ENCODE measurements at regions not wholly inside any gene's neighbourhood (a gene's known extent, or its start where the extent isn't known, plus 50 kb on each side); places are given as distances from the start of the nearest gene placed in this dataset.
"Not testable (repeated sequence)": the region's sequence is repeated elsewhere in the genome, so short reads cannot be mapped to it uniquely, and the experiment has no call there.

DNA sequence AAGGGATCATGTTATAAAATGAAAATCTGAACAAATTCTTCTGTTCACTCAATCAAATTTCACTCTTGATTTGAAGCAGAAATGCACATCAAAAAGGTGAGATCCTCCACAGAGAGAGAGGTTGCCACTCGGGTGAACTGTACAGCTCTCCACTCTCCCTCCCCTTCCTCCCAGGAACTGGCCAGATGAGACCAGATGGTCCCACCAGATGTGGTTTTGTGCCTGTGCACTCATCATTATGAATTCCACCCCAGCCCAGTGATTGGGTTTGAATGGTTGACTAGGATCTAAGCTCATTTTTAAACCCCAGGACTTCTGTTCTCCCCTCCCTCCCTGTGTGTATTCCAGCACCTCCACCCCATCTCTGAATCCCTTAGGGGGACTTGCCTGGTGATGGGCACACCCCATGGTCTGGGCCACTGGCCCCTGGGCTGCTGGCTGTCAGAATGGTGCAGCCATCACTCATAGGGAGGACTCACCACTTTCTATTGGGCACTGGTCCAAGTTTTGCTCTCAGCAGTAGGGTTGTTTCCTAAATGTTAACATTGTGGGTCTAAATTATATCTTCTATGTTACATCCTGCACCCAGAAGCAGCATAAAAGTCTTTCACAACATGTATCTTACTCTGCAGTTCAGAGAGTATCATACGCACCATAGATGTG is 393.1 kb downstream of the TNS3 start:
- peak; percentile 55 for DNase-seq

DNA sequence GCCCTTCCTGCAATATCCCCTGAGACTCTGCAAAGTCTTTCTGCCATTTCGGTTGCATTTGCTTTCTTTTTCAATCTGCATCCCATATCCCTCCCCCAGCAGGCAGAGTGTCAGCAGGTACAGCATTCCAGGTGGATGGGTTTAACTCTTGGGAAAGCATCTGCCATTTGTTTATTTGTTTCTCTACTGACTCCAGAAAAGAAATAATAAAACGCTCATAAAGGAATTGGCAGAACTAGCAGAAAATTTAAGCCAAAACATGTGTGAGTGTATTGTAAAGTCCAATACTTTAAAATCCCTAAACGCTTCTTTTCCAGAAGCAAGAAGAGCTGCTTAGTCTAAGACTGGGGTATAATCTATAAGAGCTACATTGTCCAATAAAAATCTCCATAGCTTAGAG is 393.8 kb downstream of the TNS3 start:
- DNase-seq = no peak

DNA sequence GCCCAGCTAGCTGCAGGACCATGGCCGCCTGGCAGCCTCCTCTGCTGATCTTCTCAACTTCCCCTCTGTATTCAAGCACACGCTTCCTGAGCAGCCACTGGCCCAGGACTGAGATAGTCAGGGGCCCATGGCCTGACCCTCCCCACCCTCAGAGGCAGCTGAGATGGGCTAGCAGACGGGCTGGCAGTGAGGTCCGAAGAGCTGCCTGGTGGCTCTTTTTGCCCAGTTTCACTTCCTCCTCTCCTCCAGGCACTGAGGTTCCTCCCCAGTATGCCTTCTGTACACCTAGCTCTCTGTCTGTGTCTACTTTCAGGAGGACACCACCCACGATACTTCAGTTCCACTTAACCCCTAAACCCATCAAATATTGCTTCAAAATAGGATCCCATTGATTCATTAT is 395.6 kb downstream of the TNS3 start:
- DNase-seq = no peak

DNA sequence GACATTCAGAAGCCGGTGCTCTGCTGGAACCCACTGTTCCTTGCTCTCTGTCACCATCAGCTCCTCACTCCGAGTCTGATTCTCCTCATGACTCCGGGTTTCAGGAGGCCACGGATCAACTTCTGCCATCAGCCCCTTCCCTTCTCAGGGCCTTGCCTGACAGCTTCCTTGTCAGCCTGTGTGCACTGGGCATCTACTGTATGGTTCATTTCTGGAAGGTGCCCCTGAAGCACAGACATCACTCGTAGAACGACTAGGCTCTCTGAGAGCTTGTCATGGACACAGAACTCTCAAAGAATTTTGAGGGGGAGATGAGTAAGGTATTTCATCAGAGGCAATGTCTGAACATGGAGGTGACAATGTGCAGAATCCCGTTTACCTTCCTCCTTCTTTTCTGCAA is 396.1 kb downstream of the TNS3 start:
- no peak for DNase-seq

DNA sequence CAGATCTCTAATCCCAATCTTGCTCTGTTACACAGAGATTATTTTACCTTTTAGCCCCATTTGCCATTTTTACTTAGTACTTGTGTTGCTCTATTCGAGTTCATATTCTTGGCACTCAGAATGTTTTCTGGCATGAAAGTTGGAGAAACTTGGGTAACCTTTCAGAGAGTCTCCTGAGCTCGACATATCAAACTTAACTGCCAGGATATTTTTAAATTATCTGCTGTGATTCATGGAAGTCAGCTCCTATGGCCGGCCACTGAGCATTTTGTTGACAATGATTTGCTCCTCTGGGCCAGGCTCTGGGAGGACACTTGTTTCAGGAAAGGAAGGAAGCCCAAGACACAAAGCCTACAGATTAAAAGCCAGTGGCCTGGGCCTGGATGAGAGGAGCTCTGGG is 396.7 kb downstream of the TNS3 start:
- DNase-seq = no peak

DNA sequence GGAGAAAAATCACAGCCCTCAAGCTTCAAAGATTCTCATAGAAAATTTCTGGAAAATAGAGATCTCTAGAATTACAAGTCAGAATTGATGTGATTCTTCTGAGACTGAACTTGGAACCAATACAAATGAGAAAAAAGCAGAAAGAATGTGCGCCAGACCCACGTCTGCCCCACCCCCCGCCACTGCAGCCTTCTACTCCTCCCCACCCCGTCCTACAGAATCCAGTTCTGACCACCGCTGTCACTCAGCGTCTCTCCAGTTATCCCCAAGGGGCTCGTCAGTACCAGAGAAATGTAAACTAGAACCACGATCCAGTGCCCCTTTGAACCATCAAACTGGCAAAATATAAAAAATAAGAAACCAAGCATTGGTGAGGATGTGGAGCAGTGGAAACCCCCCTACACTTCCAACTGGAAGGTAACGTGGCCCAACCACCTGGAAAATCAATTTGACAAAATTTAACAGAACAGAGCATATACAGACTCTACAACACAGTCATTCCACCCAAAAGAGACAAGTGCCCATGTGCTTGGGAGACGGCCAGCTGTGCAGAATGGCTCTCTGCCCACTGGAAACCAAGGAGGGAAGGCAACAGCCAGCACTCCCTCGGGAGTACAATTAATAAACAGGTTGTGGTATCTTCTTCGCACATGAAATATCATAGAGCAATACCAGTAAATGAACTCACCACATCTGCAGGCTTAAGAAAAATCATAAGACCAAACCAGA is 397.9 kb downstream of the TNS3 start:
- peak; percentile 15 for DNase-seq

DNA sequence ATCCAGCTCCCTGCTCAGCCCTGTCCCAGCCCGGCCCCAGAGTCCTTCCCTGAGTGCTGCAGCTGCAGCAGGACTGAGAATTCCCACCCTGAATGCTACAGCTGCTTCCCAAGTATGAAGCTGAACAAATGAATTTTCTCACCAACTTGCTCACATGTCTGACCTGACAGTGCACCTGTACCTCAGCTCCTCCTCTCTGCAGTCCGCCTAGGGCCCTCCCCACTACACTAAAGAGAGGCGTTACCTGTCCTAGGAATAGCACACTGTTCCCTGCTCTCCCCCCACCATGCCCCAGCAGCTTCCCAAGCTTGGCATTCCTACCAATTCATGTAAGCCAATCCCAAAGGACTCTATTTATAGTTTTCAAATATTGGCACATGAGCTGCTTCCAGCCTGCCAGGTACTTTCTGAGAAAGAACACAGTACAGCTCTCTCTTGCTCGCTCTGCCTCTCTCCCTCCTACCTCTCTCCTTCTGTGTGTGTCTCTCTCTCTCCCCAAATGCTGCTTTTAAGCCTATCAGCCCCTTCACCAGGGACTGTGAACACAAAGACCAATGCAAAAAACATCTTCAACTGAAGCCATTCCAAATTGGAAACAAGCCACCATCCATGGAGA is 400.1 kb downstream of the TNS3 start:
- no peak for DNase-seq

DNA sequence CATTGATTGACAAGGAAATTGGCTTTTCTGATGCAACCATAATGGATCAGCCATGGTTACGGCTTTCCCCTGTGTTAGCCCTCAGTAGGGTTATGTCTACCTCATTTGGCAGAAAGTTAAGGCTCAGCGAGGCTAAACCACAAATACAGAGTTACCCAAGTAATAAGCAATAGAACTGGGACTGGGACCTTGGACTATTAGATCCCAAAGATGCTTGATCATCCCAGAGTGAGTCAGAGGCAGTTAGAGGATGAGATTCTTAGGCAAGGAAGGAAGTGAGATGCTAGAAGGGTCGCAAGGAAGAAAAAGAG is 401.4 kb downstream of the TNS3 start:
- DNase-seq = no peak

DNA sequence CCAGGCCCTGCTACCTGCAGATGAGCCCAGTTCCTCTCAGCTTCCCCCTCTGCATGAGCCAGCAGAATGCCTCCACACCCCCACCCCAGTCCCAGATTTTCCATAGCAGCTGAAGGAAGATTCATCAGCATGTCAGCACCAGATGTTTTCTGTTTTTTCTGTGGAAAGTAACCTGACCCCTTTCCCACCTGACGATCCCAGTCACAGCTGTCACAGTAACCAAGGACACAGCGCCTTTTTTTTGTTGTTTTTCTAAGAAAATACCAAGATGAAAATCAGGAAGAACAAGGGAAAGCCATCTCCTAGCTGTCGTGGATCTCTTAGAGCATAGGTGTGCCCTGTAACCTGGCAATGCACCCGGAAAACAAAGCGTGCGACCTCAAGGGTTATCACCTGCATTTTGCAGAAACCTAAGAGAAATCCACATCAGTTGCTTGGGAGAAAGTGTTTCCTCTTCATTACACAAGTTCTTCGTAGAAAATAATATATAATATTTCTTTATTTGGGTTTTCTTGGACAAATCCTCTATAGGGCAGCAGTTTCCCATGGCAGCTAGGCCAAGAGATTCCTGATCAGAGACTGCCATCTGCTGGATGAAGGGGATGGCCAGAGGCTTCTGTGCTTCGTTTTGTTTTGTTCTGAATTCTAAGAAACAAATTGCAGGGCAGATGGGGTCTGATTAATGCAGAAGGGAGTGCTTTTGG is 401.9 kb downstream of the TNS3 start:
- peak; percentile 56 for DNase-seq

DNA sequence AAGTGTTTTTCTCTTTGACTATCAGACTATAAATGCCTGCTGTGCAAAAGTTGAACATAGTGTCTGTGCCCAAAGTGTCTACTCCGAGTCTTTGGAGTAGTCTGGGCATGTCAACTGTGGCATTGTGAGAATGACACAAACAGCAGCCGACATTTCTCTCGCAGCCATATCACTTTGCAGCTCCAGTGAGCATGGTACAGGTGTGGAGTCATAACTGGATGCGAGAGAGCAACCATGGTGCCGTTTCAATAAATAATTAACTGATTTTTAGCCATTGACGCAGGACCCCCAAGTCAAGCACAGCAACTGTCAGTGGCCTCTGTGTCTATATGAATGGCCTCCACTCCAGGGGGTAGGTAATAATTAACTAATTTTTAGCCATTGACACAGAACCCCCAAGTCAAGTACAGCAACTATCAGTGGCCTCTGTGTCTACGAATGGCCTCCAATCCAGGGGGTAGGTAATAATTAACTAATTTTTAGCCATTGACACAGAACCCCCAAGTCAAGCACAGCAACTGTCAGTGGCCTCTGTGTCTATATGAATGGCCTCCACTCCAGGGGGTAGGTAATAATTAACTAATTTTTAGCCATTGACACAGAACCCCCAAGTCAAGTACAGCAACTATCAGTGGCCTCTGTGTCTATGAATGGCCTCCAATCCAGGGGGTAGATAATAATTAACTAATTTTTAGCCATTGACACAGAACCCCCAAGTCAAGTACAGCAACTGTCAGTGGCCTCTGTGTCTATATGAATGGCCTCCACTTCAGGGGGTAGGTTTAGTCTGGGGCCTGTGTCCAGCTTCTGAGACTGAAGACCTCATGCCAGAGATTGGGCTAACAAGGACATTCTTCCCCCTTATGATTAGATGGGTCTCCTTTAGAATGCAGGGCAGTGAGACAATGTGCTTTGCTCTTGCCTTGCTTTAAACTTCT is 409.0 kb downstream of the TNS3 start:
- not testable (repeated sequence) for DNase-seq

DNA sequence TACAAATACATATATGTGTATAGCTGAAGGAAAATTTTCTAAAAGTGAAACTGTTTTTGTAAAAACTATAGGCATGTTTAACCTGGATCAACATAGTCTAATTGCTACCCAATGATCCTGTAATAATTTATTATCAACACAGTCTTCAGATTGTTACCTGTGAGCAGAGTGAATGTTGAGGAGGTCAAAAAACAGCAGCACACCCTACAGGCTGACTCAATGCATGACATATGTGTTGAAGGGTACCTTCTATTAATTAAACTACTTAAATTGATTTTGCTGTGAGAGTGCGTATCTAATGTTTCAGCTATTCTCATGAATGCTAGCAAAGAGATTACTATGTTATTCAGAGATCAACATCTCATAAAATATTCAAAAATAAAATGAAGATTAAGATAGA is 411.4 kb downstream of the TNS3 start:
- DNase-seq = no peak

DNA sequence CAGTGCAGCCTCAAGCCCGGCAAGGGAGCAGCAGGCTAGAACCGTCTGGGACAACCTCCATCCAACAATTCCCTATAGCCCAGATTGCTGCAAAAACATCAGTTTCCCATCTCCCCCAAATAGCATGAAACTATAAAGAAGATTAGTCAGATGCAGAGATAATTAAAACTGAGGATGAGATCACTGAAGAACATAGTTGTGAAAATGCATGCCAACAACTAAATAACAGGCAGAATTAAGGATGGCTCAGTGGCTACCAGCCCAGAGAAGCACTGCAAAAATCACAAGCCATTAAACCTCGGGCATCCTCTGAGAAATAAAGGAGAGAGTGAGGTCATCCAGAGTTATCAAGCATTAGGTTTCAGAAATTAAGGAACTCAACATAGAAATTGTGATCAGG is 427.1 kb downstream of the TNS3 start:
- DNase-seq = no peak

DNA sequence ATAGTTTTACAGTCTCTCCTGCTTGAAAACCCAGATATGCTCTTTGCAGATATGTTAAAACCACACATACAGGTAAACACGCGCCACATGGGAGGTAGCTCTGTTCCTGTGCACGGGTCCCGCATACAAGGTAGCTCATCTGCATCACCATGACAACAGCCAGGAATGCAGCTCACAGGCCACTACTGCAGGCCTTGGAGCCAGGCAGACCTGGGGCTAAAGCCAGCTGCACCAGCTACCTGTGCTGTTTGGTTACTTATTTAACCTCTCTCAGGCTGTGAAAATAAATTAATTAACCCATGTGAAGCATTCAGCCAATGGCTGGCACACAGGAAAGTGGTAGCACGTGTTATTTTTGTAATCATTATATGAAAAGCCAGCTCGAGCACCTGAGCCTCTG is 428.3 kb downstream of the TNS3 start:
- DNase-seq = no peak

DNA sequence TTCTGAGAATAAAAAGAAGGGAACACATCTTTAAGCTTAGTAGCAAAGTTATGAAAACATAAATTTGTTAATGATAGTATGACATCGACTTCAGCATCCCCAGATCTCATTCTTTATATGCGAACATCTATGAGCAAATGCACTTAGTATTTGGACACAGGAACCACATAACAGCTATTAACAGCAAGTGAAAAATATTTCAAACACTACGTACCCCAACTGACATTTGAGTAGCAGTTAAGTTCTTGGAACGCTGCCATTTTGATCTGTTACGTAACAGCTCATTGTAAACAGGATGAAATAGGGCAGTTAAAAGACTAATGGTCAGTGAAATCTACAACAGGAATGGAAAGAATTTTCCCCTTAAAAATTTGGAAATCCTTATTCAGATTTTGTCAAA is 428.9 kb downstream of the TNS3 start:
- peak; percentile 16 for DNase-seq

DNA sequence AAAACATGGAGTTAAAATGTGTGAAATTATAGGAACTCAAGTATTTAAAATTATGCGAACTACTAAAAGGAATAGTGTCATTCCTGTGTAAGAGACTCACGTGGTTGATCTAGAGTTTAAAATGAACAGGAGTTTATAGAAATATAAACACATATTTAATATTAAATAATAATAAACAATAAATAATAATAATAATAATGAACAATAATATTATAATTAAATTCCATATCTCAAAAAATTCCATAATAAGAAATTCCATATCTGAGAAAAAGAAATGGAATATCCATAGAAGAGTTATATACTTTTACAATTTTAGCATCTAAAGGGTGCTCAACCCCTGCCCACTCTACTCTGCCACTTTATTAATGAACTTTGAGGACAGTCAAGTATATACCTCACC is 429.6 kb downstream of the TNS3 start:
- DNase-seq = no peak

DNA sequence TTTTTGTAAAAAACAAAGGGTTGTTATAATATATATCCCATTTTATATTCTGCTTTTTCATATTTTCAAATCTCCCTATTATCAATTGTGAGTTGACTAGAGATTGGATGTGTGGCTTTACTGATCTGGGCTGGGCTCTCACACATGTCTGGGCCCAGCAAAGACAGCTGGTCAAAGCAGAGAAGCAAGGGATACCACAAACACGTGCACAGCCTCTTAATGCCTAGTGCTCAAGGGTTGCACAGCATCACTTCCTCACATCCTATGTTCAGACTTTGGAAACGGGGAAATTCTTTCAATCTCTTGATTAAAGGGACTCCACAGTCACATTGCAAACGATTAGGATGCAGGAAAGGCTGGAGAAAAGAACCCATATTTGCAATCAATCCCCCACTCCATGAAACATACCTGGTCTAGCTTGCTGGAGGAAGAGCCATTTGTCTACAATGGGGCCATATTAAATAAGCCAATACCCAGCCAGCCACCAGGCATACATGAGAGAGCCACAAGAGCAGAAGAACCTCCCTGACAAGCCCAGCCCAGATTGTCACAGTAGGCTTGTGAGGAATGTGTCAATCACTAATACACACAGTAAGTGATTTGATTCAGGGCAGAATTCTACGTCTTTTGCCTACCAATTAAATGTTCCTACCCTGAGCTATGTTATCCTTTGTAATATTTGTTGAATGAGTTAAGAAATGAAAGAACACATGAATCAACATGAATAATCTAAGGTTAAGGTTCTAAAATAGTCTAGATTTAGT is 431.2 kb downstream of the TNS3 start:
- no peak for DNase-seq

DNA sequence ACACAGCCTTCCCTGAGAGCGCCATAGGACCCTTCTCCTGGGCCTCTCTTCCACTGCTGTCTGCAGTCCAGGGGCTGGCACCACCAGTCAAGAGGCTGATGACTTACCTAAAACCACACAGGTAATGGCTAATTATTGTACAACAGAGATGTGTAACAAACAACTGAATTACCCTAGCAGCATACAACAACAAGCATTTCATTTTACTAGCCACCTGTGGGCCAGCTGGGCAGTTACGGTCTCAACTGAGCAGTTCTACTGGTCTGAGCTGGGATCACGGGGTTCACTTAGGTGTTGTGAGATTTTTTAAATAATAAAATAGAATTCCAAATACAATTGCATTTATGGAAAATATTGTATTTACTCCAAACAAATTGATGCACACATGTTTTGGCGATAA is 431.9 kb downstream of the TNS3 start:
- DNase-seq = no peak

DNA sequence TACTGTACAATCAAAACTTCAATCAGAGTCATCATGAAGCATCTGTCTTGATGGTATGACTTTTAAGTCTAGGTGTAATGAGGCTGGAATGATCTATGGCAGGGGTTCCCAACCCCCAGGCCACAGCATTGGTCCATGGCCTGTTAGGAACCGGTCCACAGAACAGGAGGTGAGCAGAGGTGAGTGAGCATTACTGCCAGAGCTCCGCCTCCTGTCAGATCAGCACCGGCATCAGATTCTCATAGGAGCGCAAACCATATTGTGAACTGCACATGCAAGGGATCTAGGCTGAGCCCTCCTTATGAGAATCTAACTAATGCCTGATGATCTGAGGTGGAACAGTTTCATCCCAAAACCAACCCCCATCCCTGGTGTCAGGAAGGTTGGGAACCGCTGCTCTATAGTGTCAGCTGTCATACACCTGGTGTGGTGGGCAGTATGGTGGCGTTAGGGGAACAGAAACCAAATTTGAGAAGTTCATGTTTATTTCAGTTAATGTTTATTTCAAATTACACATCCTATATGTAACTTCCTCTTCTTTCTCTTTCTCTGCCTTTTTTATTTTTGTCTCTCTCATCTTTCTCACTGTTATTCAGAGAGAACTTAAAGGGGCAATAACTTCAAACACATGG is 432.6 kb downstream of the TNS3 start:
- no peak for DNase-seq

DNA sequence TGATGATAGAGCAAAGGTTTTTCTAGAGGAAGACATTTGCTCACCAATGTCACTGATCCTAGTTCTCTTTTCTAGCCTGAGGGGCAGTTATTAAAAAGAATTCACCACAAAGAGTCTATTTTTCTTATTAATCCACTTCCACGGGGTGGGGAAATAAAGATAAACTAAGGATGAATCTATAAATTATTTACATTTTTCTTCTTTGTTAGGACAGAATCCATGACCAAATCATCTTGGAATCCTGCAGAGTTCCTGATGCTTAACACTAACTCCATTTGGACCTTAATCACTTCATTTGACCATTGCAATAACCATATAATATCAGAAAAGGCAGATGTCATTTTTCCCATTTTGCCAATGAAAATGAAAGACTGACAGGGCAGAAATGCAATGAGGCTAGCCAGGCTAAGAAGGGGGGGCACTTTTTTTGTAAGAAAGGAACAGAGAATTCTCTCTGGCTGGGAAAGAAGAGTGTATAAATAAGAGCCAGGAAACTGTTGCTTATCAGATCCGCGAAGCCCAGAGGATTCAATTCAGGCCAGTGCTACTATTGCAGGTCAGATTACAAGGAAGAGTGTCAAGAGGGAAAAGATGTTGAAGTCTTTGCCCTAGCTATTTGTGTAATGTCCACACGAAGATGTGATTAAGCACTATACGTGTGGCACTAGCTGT is 433.2 kb downstream of the TNS3 start:
- no peak for DNase-seq

DNA sequence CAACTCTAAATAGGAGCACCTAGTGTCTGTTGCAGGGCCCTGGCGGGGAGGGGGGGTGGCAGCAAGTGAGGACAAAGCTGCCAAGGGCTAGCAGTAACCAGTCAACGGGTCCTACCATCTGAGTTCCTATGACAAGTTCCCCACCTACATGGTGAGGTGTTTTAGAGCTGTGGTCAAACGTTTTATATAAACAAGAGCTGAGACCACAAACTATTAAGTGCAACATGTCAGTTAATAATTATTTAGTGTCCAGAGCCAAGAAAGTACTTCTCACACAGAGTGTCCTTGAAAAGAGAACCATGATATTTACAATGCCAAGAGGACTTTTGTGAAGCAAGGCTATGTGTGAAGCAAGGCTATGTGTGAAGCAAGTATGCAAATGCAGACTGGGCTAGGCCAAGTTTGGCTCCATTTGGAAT is 434.7 kb downstream of the TNS3 start:
- DNase-seq = no peak

DNA sequence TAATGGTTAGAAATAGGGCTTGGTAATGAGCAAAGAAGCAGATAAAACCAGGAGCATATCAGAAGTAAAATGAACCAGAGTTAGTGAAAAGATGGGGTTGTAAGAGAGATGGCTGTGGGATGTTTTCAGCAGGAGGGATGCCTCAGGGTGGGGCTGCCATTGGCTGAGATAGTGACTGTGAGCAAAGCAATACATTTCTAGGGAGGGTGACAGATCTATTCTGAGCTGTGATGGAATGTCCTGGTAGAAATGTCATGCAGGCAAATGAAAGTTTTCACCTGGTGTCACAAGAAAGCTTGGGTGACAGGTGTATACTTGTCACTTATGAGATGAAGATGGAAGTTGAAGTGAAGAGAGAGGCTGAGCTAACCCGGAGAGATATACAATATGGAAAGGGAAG is 435.9 kb downstream of the TNS3 start:
- DNase-seq = no peak
